Stomach (tissue), 8 donors: ENCODE measurements at regions not wholly inside any gene's neighbourhood (a gene's known extent, or its start where the extent isn't known, plus 50 kb on each side); places are given as distances from the start of the nearest gene placed in this dataset.

Experiments
- DNase-seq, 2 donors: peaks; one replicate each; pipeline versions ENCODE4 v3.0.0 to v3.0.0-alpha.2; 2013 to 2019
- H3K27ac ChIP-seq, 5 donors: fragments of 200-600 bp in 4 of 5; sonication (generic) in 4 of 5; one replicate each; pipeline ENCODE4 v1.5.1; 2013 to 2019; ENCODE audit warnings: mild to moderate bottlenecking in 1 of 5, moderate library complexity in 1 of 5
- H3K27me3 ChIP-seq, 3 donors: fragments of 200-600 bp; sonication (generic); one replicate each; pipeline ENCODE4 v1.5.1; 2017 to 2019; ENCODE audit warnings: mixed run types in 1 of 3
- H3K36me3 ChIP-seq, 4 donors: fragments of 200-600 bp; sonication (generic); 1 replicate in 3 of 4; 2 replicates in 1 of 4; pipeline ENCODE4 v1.5.1; 2016 to 2019
- H3K4me1 ChIP-seq, 4 donors: fragments of 200-600 bp; sonication (generic); one replicate each; pipeline ENCODE4 v1.5.1; 2016 to 2019
- H3K4me3 ChIP-seq, 4 donors: fragments of 200-600 bp; sonication (generic) in 3 of 4; one replicate each; pipeline ENCODE4 v1.5.1; 2016 to 2019; ENCODE audit warnings: mild to moderate bottlenecking in 1 of 4
- H3K9me3 ChIP-seq, 4 donors: fragments of 200-600 bp; sonication (generic); one replicate each; pipeline ENCODE4 v1.5.1; 2016 to 2019
- CTCF ChIP-seq, 7 experiments: fragments of 450-650 bp in 4 of 7; fragments of 200-600 bp in 3 of 7; sonication (generic) in 3 of 7; IDR thresholded peaks; one replicate each; pipeline ENCODE4 v1.5.1; 2016 to 2019; ENCODE audit warnings: antibody characterized with exemption in 7 of 7, control low read depth in 2 of 7, mild to moderate bottlenecking in 1 of 7
- EP300 ChIP-seq: sonication (generic); formaldehyde crosslinking; IDR thresholded peaks from one replicate; pipeline ENCODE4 v1.6.1; 2017; ENCODE audit warnings: antibody characterized with exemption
- POLR2A ChIP-seq, 4 donors: fragments of 450-650 bp; IDR thresholded peaks; one replicate each; pipeline ENCODE4 v1.6.1; 2016; ENCODE audit warnings: antibody characterized with exemption in 4 of 4, control low read depth in 2 of 4, mild to moderate bottlenecking in 1 of 4, moderate library complexity in 1 of 4
- POLR2AphosphoS5 ChIP-seq, 3 donors: sonication (generic); formaldehyde crosslinking; IDR thresholded peaks; one replicate each; pipeline ENCODE4 v1.6.1; 2016; ENCODE audit warnings: antibody characterized with exemption in 3 of 3
- WGBS, 5 donors: extraction: QIAGEN DNeasy Blood & Tissue Kit in 3 of 5; methylation state at CpG; one replicate each; pipeline versions ENCODE4 v1.1.5 to v1.1.7; 2013 to 2018; 5-methylcytosine and 5-hydroxymethylcytosine counted together
- intact Hi-C: fragments of 100-400 bp; cut with DNase I; formaldehyde crosslinking; loops from one replicate; pipeline ENCODE4 v1.15.1; 2023; ENCODE audit warnings: low total_unique reads
- donor health status: healthy with polysubstance abuse.
- donor health status: Bipolar disorder and iron deficiency.
- donor health status: healthy.

- Histone ChIP-seq H3K36me3 (no peaks in the 10 kb centered on the region), H3K4me1 (no peaks in the 10 kb centered on the region), H3K9me3 (no peaks in the 10 kb centered on the region), H3K4me3 (no peak overlapping the region), H3K27me3 (no peaks in the 10 kb centered on the region), H3K27ac (no peak overlapping the region)
- WGBS, 5 donors = 89 to 92% (median 92%) methylated on average over 14 to 16 of the region's 16 CpGs
- intact Hi-C loops = no loop called here
- DNase-seq = no peak
- TF ChIP-seq EP300 = no peak
- no peak for TF ChIP-seq POLR2A (IDR thresholded peaks at IDR 0.05)
Observed at GRCh38 chr9:71524996-71525580, 243.2 kb downstream of the CEMIP2 start.

- H3K27me3 ChIP-seq = no peaks in the 10 kb centered on the region
- H3K4me1 ChIP-seq = no peaks in the 10 kb centered on the region
- H3K36me3 ChIP-seq = no peaks in the 10 kb centered on the region
- 54 to 76% (median 66%) methylated on average over 1 of the region's 1 CpG for WGBS, 5 donors
- H3K9me3 ChIP-seq = no peaks in the 10 kb centered on the region
- intact Hi-C loops = no loop called here
- no peak overlapping the region for H3K4me3 ChIP-seq
- TF ChIP-seq POLR2A (IDR thresholded peaks at IDR 0.05) = no peak
- DNase-seq = no peak
- H3K27ac ChIP-seq = no peak overlapping the region
Observed at GRCh38 chr9:71524516-71524915, 243.8 kb downstream of the CEMIP2 start.

GRCh38 chr9:71521132-71521531 lies 247.2 kb downstream of the CEMIP2 start:
- intact Hi-C loops = no loop called here
- no peaks in the 10 kb centered on the region for H3K9me3 ChIP-seq
- H3K27ac ChIP-seq = no peak overlapping the region
- no peak for TF ChIP-seq POLR2AphosphoS5 (IDR thresholded peaks at IDR 0.05)
- TF ChIP-seq CTCF (IDR thresholded peaks at IDR 0.05) = no peak
- TF ChIP-seq EP300 = no peak
- no peaks in the 10 kb centered on the region for H3K27me3 ChIP-seq
- H3K4me3 ChIP-seq = no peak overlapping the region
- H3K36me3 ChIP-seq = no peaks in the 10 kb centered on the region
- WGBS, 5 donors = 48 to 65% (median 64%) methylated on average over 3 of the region's 3 CpGs
- H3K4me1 ChIP-seq = no peaks in the 10 kb centered on the region
- no peak for DNase-seq

DNA sequence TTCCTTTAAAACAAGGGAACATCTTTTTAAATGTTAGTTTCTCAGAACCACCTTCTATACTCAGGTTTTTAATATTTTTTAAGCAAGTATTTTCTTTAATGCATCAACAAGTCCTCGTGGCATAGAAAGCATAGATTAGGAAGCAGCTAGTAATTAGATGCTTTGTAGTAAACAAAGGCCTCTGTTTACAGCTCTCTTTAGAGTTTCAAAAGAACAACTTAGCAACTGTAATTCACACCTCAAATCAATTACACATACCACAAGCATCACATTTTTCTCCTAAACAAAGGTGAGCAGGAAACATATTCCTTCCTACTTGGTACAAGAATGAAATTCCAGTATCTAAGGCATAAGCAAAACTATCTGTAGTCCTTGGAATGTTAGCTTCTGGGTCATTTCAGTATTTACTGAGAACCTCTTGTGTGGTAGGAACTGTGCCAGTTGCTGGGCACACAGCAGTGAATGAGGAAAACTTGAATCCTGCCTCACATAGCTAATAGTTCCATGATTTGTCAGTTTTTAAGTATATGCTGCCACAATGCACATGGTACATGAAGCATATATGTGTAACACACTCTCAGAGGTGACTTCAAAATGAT lies 249.1 kb downstream of the CEMIP2 start:
- 8 to 30% (median 23%) methylated on average over 1 of the region's 1 CpG for WGBS, 5 donors
- intact Hi-C loops = no loop called here
- H3K27ac ChIP-seq = no peak overlapping the region
- no peaks in the 10 kb centered on the region for H3K9me3 ChIP-seq
- H3K4me3 ChIP-seq = no peak overlapping the region
- no peaks in the 10 kb centered on the region for H3K27me3 ChIP-seq
- peak in 1 of 2 donors; percentile 5 for DNase-seq
- no peaks in the 10 kb centered on the region for H3K36me3 ChIP-seq
- TF ChIP-seq CTCF (IDR thresholded peaks at IDR 0.05) (no peak), POLR2AphosphoS5 (IDR thresholded peaks at IDR 0.05) (no peak), EP300 (no peak), POLR2A (IDR thresholded peaks at IDR 0.05) (no peak)
- no peaks in the 10 kb centered on the region for H3K4me1 ChIP-seq

- Histone ChIP-seq H3K36me3 (no peaks in the 10 kb centered on the region), H3K9me3 (no peaks in the 10 kb centered on the region), H3K27me3 (no peaks in the 10 kb centered on the region), H3K4me3 (no peak overlapping the region), H3K4me1 (no peaks in the 10 kb centered on the region), H3K27ac (no peak overlapping the region)
- WGBS, 5 donors = 44 to 81% (median 69%) methylated on average over 3 of the region's 3 CpGs
- DNase-seq = peak in 1 of 2 donors; percentile 69
- intact Hi-C loops = no loop called here
- TF ChIP-seq CTCF (IDR thresholded peaks at IDR 0.05) = no peak
- TF ChIP-seq EP300 = no peak
- no peak for TF ChIP-seq POLR2A (IDR thresholded peaks at IDR 0.05)
- no peak for TF ChIP-seq POLR2AphosphoS5 (IDR thresholded peaks at IDR 0.05)
Observed at GRCh38 chr9:71518045-71518827, 250.1 kb downstream of the CEMIP2 start.
